ENCODE measurements at regions not wholly inside any gene's neighbourhood (a gene's known extent, or its start where the extent isn't known, plus 50 kb on each side); places are given as distances from the start of the nearest gene placed in this dataset.

DNA sequence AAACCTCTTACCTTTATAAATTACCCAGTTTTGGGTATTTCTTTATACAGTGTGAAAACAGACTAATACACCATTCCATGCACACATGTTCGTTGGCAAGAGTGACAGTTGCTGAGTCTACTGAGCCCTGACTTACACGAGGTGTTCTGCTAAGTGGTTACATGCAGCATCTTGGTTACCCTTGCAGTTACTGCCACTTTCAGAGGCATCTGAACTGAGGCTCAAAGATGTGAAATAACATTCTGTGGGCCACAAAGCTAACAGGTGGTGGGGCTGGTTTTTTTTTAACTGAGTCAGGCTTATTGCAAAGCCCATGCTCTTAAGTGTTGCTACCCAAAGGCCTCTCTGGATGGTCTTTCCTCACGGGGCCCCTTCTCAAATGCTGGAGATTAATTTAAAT lies 54.4 kb upstream of the GTSF1L start:
- no peak for TF ChIP-seq POLR2A (IDR thresholded peaks at IDR 0.05; ENCODE audit: low read length)
- TF ChIP-seq GATA1 (IDR thresholded peaks at IDR 0.05; ENCODE audit: low read depth, low read length) = no peak
